ENCODE measurements at regions not wholly inside any gene's neighbourhood (a gene's known extent, or its start where the extent isn't known, plus 50 kb on each side); places are given as distances from the start of the nearest gene placed in this dataset.

GRCh38 chr3:187970106-187970505 is 183.9 kb upstream of the LPP start:
- DNase-seq (ENCODE audit: low read depth) = no peak
- H3K4me3 ChIP-seq (ENCODE audit: low read depth, low read length) = no peak overlapping the region
- TF ChIP-seq, protein P1, sequence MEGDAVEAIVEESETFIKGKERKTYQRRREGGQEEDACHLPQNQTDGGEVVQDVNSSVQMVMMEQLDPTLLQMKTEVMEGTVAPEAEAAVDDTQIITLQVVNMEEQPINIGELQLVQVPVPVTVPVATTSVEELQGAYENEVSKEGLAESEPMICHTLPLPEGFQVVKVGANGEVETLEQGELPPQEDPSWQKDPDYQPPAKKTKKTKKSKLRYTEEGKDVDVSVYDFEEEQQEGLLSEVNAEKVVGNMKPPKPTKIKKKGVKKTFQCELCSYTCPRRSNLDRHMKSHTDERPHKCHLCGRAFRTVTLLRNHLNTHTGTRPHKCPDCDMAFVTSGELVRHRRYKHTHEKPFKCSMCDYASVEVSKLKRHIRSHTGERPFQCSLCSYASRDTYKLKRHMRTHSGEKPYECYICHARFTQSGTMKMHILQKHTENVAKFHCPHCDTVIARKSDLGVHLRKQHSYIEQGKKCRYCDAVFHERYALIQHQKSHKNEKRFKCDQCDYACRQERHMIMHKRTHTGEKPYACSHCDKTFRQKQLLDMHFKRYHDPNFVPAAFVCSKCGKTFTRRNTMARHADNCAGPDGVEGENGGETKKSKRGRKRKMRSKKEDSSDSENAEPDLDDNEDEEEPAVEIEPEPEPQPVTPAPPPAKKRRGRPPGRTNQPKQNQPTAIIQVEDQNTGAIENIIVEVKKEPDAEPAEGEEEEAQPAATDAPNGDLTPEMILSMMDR (IDR thresholded peaks at IDR 0.05; ENCODE audit: low read depth, low read length, missing control alignments) = no peak

GRCh38 chr3:187971629-187972028 is 182.3 kb upstream of the LPP start:
- H3K4me3 ChIP-seq (ENCODE audit: low read depth, low read length) = no peak overlapping the region
- no peak for DNase-seq (ENCODE audit: low read depth)
- TF ChIP-seq, protein P1 (IDR thresholded peaks at IDR 0.05; ENCODE audit: low read depth, low read length, missing control alignments) = no peak

- H3K4me3 ChIP-seq (ENCODE audit: low read depth, low read length) = no peak overlapping the region
- TF ChIP-seq, protein P1 (IDR thresholded peaks at IDR 0.05; ENCODE audit: low read depth, low read length, missing control alignments) = no peak
These were observed 181.5 kb upstream of the LPP start for GRCh38 chr3:187972454-187972853.

GRCh38 chr3:187973977-187974870 is 179.7 kb upstream of the LPP start:
- no peak overlapping the region for H3K4me3 ChIP-seq (ENCODE audit: low read depth, low read length)
- TF ChIP-seq, protein P1 (IDR thresholded peaks at IDR 0.05; ENCODE audit: low read depth, low read length, missing control alignments) = no peak
- DNase-seq (ENCODE audit: low read depth) = no peak

More at GRCh38 chr3:187972454-187972853, 181.5 kb upstream of the LPP start:
- no peak for DNase-seq (ENCODE audit: low read depth)

DNA sequence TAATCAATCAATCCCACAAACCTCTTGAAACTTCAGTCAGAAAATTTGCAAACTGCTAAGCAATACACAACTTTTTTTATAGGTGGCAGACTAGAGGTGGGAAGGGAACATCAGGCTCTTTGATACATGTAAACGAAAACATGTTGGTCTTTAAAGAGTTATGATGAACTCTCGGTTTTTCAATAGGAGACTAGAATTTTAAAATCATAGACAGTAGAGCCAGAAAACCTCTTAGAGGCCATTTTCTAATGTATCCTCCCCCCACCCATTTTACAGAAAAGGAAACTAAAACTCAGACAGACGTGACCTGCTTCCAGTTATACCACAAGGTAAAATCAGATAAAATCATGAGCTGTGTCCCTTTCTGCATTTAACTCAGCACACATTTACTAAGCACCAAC is 179.1 kb upstream of the LPP start:
- no peak overlapping the region for H3K4me3 ChIP-seq (ENCODE audit: low read depth, low read length)
- DNase-seq (ENCODE audit: low read depth) = no peak
- TF ChIP-seq, protein P1 (IDR thresholded peaks at IDR 0.05; ENCODE audit: low read depth, low read length, missing control alignments) = no peak

GRCh38 chr3:187975561-187976364 is 178.2 kb upstream of the LPP start:
- TF ChIP-seq, protein P1 (IDR thresholded peaks at IDR 0.05; ENCODE audit: low read depth, low read length, missing control alignments) = no peak
- H3K4me3 ChIP-seq (ENCODE audit: low read depth, low read length) = no peak overlapping the region
- DNase-seq (ENCODE audit: low read depth) = no peak
